Fibroblast of lung (primary cell): ENCODE measurements at regions not wholly inside any gene's neighbourhood (a gene's known extent, or its start where the extent isn't known, plus 50 kb on each side); places are given as distances from the start of the nearest gene placed in this dataset.

Experiments used
- EZH2 ChIP-seq: IDR thresholded peaks from 2 replicates; pipeline ENCODE4 v1.5.1; 2012; ENCODE audit warnings: low read length, control low read depth, mild to moderate bottlenecking; ENCODE audit errors: missing control alignments
- TF ChIP-seq, protein P1 (sequence below), 2 donors: IDR thresholded peaks in 1 of 2; conservative IDR thresholded peaks in 1 of 2; 1 replicate in 1 of 2; 2 replicates in 1 of 2; pipeline ENCODE4 v1.5.1; 2011 to 2012; ENCODE audit warnings: low read length in 2 of 2, control low read depth in 1 of 2, inconsistent platforms in 1 of 2, low read depth in 1 of 2, mild to moderate bottlenecking in 1 of 2

DNA sequence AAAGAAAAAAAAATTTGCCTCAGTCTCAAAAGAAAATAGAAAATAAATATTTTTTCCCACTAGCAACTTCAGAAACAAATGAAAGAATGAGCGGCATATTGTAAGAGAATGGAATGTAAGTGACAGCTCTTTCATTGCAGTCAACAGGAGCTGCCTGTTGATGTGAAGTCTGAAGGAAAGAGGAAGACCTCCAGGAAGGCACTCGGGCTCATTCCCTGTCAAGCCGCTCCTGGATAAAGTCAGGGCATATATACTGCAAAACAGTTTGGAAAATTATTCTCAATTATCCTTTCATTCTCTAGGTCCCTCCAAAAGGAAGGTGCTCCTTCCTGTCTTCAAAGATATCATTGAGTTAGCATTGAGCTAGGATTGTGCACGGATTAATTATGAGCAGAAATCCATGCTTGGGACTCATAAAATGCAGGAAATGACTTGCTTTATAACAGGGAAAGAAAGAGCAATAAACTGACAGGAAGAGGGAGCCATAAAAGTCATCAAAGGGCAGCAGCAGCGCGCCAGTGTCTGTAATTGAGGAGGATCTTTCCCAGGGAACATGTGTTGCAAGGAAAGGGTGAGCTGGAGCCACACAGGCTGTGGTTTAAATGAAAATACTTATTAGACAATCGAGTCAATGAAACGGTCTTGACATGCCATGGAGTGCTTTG is 218.2 kb downstream of the C6orf118 start:
- TF ChIP-seq, protein P1, sequence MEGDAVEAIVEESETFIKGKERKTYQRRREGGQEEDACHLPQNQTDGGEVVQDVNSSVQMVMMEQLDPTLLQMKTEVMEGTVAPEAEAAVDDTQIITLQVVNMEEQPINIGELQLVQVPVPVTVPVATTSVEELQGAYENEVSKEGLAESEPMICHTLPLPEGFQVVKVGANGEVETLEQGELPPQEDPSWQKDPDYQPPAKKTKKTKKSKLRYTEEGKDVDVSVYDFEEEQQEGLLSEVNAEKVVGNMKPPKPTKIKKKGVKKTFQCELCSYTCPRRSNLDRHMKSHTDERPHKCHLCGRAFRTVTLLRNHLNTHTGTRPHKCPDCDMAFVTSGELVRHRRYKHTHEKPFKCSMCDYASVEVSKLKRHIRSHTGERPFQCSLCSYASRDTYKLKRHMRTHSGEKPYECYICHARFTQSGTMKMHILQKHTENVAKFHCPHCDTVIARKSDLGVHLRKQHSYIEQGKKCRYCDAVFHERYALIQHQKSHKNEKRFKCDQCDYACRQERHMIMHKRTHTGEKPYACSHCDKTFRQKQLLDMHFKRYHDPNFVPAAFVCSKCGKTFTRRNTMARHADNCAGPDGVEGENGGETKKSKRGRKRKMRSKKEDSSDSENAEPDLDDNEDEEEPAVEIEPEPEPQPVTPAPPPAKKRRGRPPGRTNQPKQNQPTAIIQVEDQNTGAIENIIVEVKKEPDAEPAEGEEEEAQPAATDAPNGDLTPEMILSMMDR (conservative IDR thresholded peaks at IDR 0.05 in 1 of 2, IDR thresholded peaks at IDR 0.05 in 1 of 2; ENCODE audit: low read depth in 1 of 2, low read length in 2 of 2), result no peak
- no peak for TF ChIP-seq EZH2
